ENCODE measurements at regions not wholly inside any gene's neighbourhood (a gene's known extent, or its start where the extent isn't known, plus 50 kb on each side); places are given as distances from the start of the nearest gene placed in this dataset.

DNA sequence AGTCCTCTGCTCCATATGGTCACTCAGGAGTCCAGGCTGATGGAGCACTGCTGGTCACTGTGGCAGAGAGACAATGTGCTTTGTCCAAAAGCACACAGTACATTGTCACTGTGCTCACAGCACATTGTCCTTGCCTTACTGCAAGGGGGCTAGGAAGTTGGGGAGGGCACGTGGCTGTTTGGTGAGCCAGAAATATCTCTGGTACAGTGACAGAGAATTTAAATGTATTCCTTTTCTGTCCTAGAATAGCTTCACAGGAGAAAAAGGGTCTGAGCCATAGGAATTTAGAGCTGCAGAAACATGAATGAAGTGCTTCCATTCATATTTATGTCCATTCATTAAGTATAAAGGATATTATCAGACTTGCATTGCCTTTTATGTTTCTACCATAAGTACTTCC is 110.8 kb upstream of the TRIM2 start (continued):
- no peak for TF ChIP-seq NR2F2 (IDR thresholded peaks at IDR 0.05)

DNA sequence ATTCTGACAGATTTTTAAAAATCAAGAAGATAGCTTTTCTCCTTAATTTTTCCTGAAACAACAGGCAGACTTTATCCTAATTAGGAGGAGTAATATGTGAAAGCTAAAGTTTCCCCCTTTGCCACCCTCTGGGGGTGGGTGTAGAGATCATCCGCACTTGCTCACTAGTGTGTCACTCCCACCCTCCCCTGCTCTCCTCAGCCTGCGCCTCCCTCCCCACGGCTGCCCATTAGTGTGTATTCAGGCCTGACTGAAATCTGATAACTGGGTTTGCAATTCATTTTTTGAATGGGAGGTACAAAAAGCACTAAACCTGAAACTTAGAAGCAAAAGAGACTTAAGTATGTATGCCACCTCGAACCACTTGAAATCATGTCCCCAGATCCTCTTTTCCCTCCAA is 110.4 kb upstream of the TRIM2 start:
- 52% methylated on average over 4 of the region's 4 CpGs for WGBS
- Histone ChIP-seq H3K4me1 (ENCODE audit: control insufficient read depth in 4 of 4, insufficient read depth in 4 of 4, low read length in 3 of 4) (no peaks in the 10 kb centered on the region), H3K27ac (ENCODE audit: low read depth in 1 of 2, low read length in 2 of 2) (no peak overlapping the region), H3K36me3 (ENCODE audit: control insufficient read depth in 4 of 4, insufficient read depth in 3 of 4, low read depth in 1 of 4, low read length in 3 of 4) (no peaks in the 10 kb centered on the region), H3K9me3 (ENCODE audit: control insufficient read depth in 4 of 4, low read length in 3 of 4) (no peaks in the 10 kb centered on the region), H3K4me3 (ENCODE audit: low read depth in 1 of 3, low read length in 3 of 3) (no peak overlapping the region), H3K27me3 (ENCODE audit: control insufficient read depth in 4 of 4, insufficient read depth in 4 of 4, low read length in 3 of 4) (no peaks in the 10 kb centered on the region), H3K9ac (ENCODE audit: low read depth in 1 of 2, low read length in 2 of 2) (no peak overlapping the region)
- no peak for DNase-seq (ENCODE audit: low spot score)
- no peak for TF ChIP-seq RXRA (IDR thresholded peaks at IDR 0.05)
- TF ChIP-seq, protein P1, sequence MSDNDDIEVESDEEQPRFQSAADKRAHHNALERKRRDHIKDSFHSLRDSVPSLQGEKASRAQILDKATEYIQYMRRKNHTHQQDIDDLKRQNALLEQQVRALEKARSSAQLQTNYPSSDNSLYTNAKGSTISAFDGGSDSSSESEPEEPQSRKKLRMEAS (IDR thresholded peaks at IDR 0.05) = no peak
- no peak for TF ChIP-seq YY1 (IDR thresholded peaks at IDR 0.05)
- TF ChIP-seq, protein P2, sequence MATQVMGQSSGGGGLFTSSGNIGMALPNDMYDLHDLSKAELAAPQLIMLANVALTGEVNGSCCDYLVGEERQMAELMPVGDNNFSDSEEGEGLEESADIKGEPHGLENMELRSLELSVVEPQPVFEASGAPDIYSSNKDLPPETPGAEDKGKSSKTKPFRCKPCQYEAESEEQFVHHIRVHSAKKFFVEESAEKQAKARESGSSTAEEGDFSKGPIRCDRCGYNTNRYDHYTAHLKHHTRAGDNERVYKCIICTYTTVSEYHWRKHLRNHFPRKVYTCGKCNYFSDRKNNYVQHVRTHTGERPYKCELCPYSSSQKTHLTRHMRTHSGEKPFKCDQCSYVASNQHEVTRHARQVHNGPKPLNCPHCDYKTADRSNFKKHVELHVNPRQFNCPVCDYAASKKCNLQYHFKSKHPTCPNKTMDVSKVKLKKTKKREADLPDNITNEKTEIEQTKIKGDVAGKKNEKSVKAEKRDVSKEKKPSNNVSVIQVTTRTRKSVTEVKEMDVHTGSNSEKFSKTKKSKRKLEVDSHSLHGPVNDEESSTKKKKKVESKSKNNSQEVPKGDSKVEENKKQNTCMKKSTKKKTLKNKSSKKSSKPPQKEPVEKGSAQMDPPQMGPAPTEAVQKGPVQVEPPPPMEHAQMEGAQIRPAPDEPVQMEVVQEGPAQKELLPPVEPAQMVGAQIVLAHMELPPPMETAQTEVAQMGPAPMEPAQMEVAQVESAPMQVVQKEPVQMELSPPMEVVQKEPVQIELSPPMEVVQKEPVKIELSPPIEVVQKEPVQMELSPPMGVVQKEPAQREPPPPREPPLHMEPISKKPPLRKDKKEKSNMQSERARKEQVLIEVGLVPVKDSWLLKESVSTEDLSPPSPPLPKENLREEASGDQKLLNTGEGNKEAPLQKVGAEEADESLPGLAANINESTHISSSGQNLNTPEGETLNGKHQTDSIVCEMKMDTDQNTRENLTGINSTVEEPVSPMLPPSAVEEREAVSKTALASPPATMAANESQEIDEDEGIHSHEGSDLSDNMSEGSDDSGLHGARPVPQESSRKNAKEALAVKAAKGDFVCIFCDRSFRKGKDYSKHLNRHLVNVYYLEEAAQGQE (IDR thresholded peaks at IDR 0.05) = no peak
- TF ChIP-seq, protein P3, sequence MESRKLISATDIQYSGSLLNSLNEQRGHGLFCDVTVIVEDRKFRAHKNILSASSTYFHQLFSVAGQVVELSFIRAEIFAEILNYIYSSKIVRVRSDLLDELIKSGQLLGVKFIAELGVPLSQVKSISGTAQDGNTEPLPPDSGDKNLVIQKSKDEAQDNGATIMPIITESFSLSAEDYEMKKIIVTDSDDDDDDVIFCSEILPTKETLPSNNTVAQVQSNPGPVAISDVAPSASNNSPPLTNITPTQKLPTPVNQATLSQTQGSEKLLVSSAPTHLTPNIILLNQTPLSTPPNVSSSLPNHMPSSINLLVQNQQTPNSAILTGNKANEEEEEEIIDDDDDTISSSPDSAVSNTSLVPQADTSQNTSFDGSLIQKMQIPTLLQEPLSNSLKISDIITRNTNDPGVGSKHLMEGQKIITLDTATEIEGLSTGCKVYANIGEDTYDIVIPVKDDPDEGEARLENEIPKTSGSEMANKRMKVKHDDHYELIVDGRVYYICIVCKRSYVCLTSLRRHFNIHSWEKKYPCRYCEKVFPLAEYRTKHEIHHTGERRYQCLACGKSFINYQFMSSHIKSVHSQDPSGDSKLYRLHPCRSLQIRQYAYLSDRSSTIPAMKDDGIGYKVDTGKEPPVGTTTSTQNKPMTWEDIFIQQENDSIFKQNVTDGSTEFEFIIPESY (IDR thresholded peaks at IDR 0.05) = no peak
- no peak for TF ChIP-seq RAD21 (IDR thresholded peaks at IDR 0.05)
- TF ChIP-seq FOXA1 (IDR thresholded peaks at IDR 0.05) = no peak
- no peak for TF ChIP-seq SP1 (IDR thresholded peaks at IDR 0.05)
- TF ChIP-seq, protein P4, sequence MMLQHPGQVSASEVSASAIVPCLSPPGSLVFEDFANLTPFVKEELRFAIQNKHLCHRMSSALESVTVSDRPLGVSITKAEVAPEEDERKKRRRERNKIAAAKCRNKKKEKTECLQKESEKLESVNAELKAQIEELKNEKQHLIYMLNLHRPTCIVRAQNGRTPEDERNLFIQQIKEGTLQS (IDR thresholded peaks at IDR 0.05) = no peak
- no peak for TF ChIP-seq HNF4A (conservative IDR thresholded peaks at IDR 0.05)

DNA sequence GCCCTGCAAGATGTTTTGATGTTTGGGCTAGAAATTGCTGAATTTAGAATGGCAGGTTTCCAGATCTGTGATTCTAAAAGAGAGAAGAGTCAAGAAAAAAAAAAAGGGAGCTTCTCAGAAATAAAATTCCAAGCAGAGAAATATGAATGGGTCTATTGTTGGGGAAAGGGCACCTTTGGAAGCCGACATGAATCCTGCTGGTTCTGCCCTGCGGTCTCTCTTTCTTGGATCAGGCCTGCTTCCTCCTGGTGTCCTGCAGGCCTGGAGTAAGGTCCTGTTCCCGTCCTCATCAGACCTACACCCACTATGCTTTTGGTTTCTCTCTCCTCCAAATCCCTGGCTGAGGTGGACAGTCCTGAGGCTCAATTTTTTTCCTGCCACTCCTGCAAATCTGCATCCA is 109.8 kb upstream of the TRIM2 start:
- Histone ChIP-seq H3K36me3 (ENCODE audit: control insufficient read depth in 4 of 4, insufficient read depth in 3 of 4, low read depth in 1 of 4, low read length in 3 of 4) (no peaks in the 10 kb centered on the region), H3K9me3 (ENCODE audit: control insufficient read depth in 4 of 4, low read length in 3 of 4) (no peaks in the 10 kb centered on the region), H3K4me3 (ENCODE audit: low read depth in 1 of 3, low read length in 3 of 3) (no peak overlapping the region), H3K9ac (ENCODE audit: low read depth in 1 of 2, low read length in 2 of 2) (no peak overlapping the region), H3K4me1 (ENCODE audit: control insufficient read depth in 4 of 4, insufficient read depth in 4 of 4, low read length in 3 of 4) (no peaks in the 10 kb centered on the region), H3K27ac (ENCODE audit: low read depth in 1 of 2, low read length in 2 of 2) (no peak overlapping the region), H3K27me3 (ENCODE audit: control insufficient read depth in 4 of 4, insufficient read depth in 4 of 4, low read length in 3 of 4) (no peaks in the 10 kb centered on the region)
- WGBS = 92% methylated on average over 3 of the region's 3 CpGs
- no peak for DNase-seq (ENCODE audit: low spot score)
- TF ChIP-seq, protein P4 (IDR thresholded peaks at IDR 0.05) = no peak
- TF ChIP-seq NR2F2 (IDR thresholded peaks at IDR 0.05) (no peak), GABPA (IDR thresholded peaks at IDR 0.05 in 1 of 2, conservative IDR thresholded peaks at IDR 0.05 in 1 of 2) (no peak), HNF4G (IDR thresholded peaks at IDR 0.05) (no peak), TAF1 (conservative IDR thresholded peaks at IDR 0.05) (no peak), EGR1 (IDR thresholded peaks at IDR 0.05; ENCODE audit: low read depth in 2 of 2) (no peak), RXRA (IDR thresholded peaks at IDR 0.05) (no peak)
- TF ChIP-seq, protein P2 (IDR thresholded peaks at IDR 0.05) = no peak
- TF ChIP-seq, protein P3 (IDR thresholded peaks at IDR 0.05) = no peak
- TF ChIP-seq, protein P1 (IDR thresholded peaks at IDR 0.05) = no peak
